Astrocyte (in vitro differentiated cells and primary cell): ENCODE measurements at regions not wholly inside any gene's neighbourhood (a gene's known extent, or its start where the extent isn't known, plus 50 kb on each side); places are given as distances from the start of the nearest gene placed in this dataset.
"Not testable (repeated sequence)": the region's sequence is repeated elsewhere in the genome, so short reads cannot be mapped to it uniquely, and the experiment has no call there.

Experiments used
- DNase-seq: peaks from one replicate; pipeline ENCODE4 v3.0.0-alpha.2; 2010; ENCODE audit warnings: low read depth
- FAIRE-seq: peaks from 2 replicates; lab custom pipeline; 2011; peaks lifted over from hg19 to GRCh38; lab: Jason Lieb, UNC
- H2AFZ ChIP-seq: 2 replicates; pipeline ENCODE4 v1.6.0; 2012; ENCODE audit warnings: low read depth, low read length, inconsistent platforms
- H3K27ac ChIP-seq: 2 replicates; pipeline ENCODE4 v1.5.1; 2011; ENCODE audit warnings: low read depth, low read length, inconsistent platforms
- H3K27me3 ChIP-seq: 2 replicates; pipeline ENCODE4 v1.6.0; 2011; ENCODE audit warnings: low read length, inconsistent platforms; ENCODE audit not compliant: insufficient read depth
- H3K36me3 ChIP-seq: 2 replicates; pipeline ENCODE4 v1.5.1; 2011; ENCODE audit warnings: low read length, inconsistent platforms; ENCODE audit not compliant: insufficient read depth
- H3K4me1 ChIP-seq: 2 replicates; pipeline ENCODE4 v1.5.1; 2011; ENCODE audit warnings: low read length, inconsistent platforms; ENCODE audit not compliant: insufficient read depth
- H3K4me2 ChIP-seq: 2 replicates; pipeline ENCODE4 v1.6.0; 2012; ENCODE audit warnings: low read length, inconsistent platforms
- H3K4me3 ChIP-seq: 2 replicates; pipeline ENCODE4 v1.5.1; 2011; ENCODE audit warnings: low read depth, mild to moderate bottlenecking, low read length, inconsistent platforms; ENCODE audit not compliant: insufficient read depth
- H3K79me2 ChIP-seq: 2 replicates; pipeline ENCODE4 v1.6.0; 2012; ENCODE audit warnings: mild to moderate bottlenecking, low read length, inconsistent platforms; ENCODE audit not compliant: insufficient read depth
- H3K9ac ChIP-seq: 2 replicates; pipeline ENCODE4 v1.6.0; 2012; ENCODE audit warnings: mild to moderate bottlenecking, low read length, inconsistent platforms
- H3K9me3 ChIP-seq: 2 replicates; pipeline ENCODE4 v1.5.1; 2012; ENCODE audit warnings: low read depth, mild to moderate bottlenecking, low read length, inconsistent platforms; ENCODE audit not compliant: insufficient read depth
- H4K20me1 ChIP-seq: 2 replicates; pipeline ENCODE4 v1.6.0; 2012; ENCODE audit warnings: low read length, inconsistent platforms; ENCODE audit not compliant: insufficient read depth
- H3K27ac Mint-ChIP-seq: one replicate; pipeline ENCODE4 v1.8.0; 2021; ENCODE audit warnings: mild to moderate bottlenecking, mixed read lengths; ENCODE audit not compliant: unreplicated experiment
- H3K27me3 Mint-ChIP-seq: one replicate; pipeline ENCODE4 v1.8.0; 2021; ENCODE audit warnings: low read depth, mixed read lengths; ENCODE audit not compliant: unreplicated experiment
- H3K36me3 Mint-ChIP-seq: one replicate; pipeline ENCODE4 v1.8.0; 2021; ENCODE audit warnings: low read depth, mixed read lengths; ENCODE audit not compliant: unreplicated experiment
- H3K4me1 Mint-ChIP-seq: one replicate; pipeline ENCODE4 v1.8.0; 2021; ENCODE audit warnings: low read depth, mixed read lengths; ENCODE audit not compliant: unreplicated experiment
- H3K4me3 Mint-ChIP-seq: one replicate; pipeline ENCODE4 v1.8.0; 2021; ENCODE audit warnings: mild to moderate bottlenecking, moderate library complexity, mixed read lengths; ENCODE audit not compliant: unreplicated experiment
- H3K9me3 Mint-ChIP-seq: one replicate; pipeline ENCODE4 v1.8.0; 2021; ENCODE audit warnings: mild to moderate bottlenecking, mixed read lengths; ENCODE audit not compliant: unreplicated experiment
- EZH2 ChIP-seq: IDR thresholded peaks from 2 replicates; pipeline ENCODE4 v1.6.1; 2012; ENCODE audit warnings: mild to moderate bottlenecking, low read length, inconsistent platforms; ENCODE audit not compliant: insufficient read depth
- TF ChIP-seq, protein P1 (sequence below): IDR thresholded peaks from 2 replicates; pipeline ENCODE4 v1.5.1; 2011; ENCODE audit warnings: low read depth, mild to moderate bottlenecking, inconsistent platforms, low read length, moderate library complexity; ENCODE audit not compliant: insufficient read depth

DNA sequence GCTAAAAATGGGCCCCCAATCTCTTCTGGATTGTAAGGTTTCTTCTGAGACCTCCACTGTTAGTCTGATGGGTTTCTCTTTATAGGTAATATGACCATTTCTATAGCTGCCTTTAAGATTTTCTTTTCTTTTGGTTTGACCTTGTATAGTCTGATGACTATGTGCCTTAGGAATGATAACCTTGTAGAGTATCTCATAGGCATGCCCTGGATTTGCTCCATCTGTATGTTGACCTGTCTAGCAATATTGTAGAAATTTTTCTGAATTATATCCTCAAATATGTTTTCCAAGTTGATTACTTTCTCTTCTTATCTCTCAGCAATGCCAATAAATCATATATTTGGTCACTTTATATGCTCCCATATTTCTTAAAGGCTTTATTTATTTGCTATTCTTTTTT is 1403.8 kb upstream of the GOT2 start:
- Histone ChIP-seq H4K20me1 (no peaks in the 10 kb centered on the region), H3K4me3 (no peak overlapping the region), H3K27ac (no peak overlapping the region), H2AFZ (no peak overlapping the region), H3K9me3 (no peaks in the 10 kb centered on the region), H3K27me3 (no peaks in the 10 kb centered on the region), H3K36me3 (no peaks in the 10 kb centered on the region), H3K9ac (no peak overlapping the region), H3K4me2 (no peak overlapping the region), H3K79me2 (no peaks in the 10 kb centered on the region), H3K4me1 (no peaks in the 10 kb centered on the region)
- H3K27me3 Mint-ChIP-seq, result no peaks in the 10 kb centered on the region
- peak overlapping the region; percentile 75 for H3K27ac Mint-ChIP-seq
- TF ChIP-seq, protein P1, sequence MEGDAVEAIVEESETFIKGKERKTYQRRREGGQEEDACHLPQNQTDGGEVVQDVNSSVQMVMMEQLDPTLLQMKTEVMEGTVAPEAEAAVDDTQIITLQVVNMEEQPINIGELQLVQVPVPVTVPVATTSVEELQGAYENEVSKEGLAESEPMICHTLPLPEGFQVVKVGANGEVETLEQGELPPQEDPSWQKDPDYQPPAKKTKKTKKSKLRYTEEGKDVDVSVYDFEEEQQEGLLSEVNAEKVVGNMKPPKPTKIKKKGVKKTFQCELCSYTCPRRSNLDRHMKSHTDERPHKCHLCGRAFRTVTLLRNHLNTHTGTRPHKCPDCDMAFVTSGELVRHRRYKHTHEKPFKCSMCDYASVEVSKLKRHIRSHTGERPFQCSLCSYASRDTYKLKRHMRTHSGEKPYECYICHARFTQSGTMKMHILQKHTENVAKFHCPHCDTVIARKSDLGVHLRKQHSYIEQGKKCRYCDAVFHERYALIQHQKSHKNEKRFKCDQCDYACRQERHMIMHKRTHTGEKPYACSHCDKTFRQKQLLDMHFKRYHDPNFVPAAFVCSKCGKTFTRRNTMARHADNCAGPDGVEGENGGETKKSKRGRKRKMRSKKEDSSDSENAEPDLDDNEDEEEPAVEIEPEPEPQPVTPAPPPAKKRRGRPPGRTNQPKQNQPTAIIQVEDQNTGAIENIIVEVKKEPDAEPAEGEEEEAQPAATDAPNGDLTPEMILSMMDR, result no peak
- no peak for TF ChIP-seq EZH2
- H3K4me3 Mint-ChIP-seq, result no peak overlapping the region
- H3K36me3 Mint-ChIP-seq, result no peaks in the 10 kb centered on the region
- FAIRE-seq, result no peak
- DNase-seq, result peak; percentile 18
- peaks cover 7% of the 10 kb centered on the region for H3K4me1 Mint-ChIP-seq
- peaks cover 13% of the 10 kb centered on the region for H3K9me3 Mint-ChIP-seq

DNA sequence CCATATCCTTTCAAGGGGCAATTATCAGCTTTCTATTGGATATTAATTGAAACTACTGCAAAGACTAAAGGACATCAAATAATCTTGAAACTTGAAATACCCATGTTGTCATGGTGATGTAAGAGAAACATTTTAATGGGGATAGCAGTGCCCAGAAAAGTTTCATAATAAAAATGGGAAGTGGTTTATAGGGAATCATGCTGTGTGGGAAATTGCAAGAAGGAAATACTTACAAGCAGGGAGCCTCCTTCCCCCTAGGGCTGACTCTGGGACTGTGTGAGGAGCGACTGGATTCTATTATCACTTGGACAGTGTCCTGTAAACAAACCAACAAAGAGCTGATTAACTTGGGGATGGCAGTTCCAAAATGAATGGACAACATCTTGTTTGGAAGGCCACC is 1393.1 kb upstream of the GOT2 start:
- Mint-ChIP-seq H3K9me3 (no peaks in the 10 kb centered on the region), H3K4me1 (no peaks in the 10 kb centered on the region), H3K27me3 (no peaks in the 10 kb centered on the region), H3K4me3 (no peak overlapping the region), H3K27ac (no peak overlapping the region), H3K36me3 (no peaks in the 10 kb centered on the region)
- no peaks in the 10 kb centered on the region for H3K27me3 ChIP-seq
- no peaks in the 10 kb centered on the region for H3K36me3 ChIP-seq
- no peaks in the 10 kb centered on the region for H3K9me3 ChIP-seq
- FAIRE-seq (no peak), DNase-seq (no peak)
- no peak overlapping the region for H3K27ac ChIP-seq
- no peak overlapping the region for H3K4me2 ChIP-seq
- no peak overlapping the region for H3K4me3 ChIP-seq
- H2AFZ ChIP-seq, result no peak overlapping the region
- H3K4me1 ChIP-seq, result no peaks in the 10 kb centered on the region
- no peaks in the 10 kb centered on the region for H3K79me2 ChIP-seq
- TF ChIP-seq, protein P1, result no peak
- TF ChIP-seq EZH2, result no peak
- no peaks in the 10 kb centered on the region for H4K20me1 ChIP-seq
- no peak overlapping the region for H3K9ac ChIP-seq

DNA sequence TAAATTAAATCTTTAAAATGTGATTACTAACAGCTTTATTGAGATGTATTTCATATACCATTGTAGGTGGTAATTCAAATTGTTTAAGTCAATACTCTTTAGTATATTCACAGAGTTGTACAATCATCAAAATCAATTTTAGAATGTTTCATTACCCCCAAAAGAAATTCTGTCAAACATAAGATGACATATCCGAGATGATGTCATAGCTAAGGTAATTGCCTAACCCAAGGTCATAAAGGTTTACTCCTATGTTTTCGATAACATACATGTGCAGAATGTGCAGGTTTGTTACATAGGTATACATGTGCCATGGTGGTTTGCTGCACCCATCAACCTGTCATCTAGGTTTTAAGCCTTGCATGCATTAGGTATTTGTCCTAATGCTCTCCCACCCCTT is 1392.0 kb upstream of the GOT2 start:
- not testable (repeated sequence) for H2AFZ ChIP-seq, H3K4me2 ChIP-seq, H3K4me3 ChIP-seq, H3K27ac ChIP-seq, H3K36me3 ChIP-seq, H3K27me3 Mint-ChIP-seq, H3K9ac ChIP-seq, H3K4me1 ChIP-seq, H3K9me3 Mint-ChIP-seq, H3K27ac Mint-ChIP-seq, H3K79me2 ChIP-seq, H4K20me1 ChIP-seq, DNase-seq, H3K4me3 Mint-ChIP-seq, H3K36me3 Mint-ChIP-seq, H3K9me3 ChIP-seq, FAIRE-seq, H3K4me1 Mint-ChIP-seq, H3K27me3 ChIP-seq
